K562 (cell line): ENCODE measurements at regions not wholly inside any gene's neighbourhood (a gene's known extent, or its start where the extent isn't known, plus 50 kb on each side); places are given as distances from the start of the nearest gene placed in this dataset.

ENCODE experiments used
- ATAC-seq: fragments of 200-7000 bp; cut with Tn5 transposase; 3 replicates; pipeline ENCODE4 v1.9.1; 2020; ENCODE audit warnings: moderate library complexity
- BruUV-seq: library from RNA; stranded (reverse); fragments of 400-500 nt; replicated peaks from 2 replicates; lab custom pipeline; 2021; lab: Mats Ljungman, UMichigan
- CTCF ChIA-PET: fragments of 300-600 bp; formaldehyde crosslinking; extraction: SDS; loops from one replicate; lab custom pipeline; 2021; ENCODE audit warnings: low intra/inter-chr PET ratio; lab: Yijun Ruan, JAX
- POLR2A ChIA-PET: fragments of 300-600, 350-650 bp; sonication (Branson Sonifier 250); formaldehyde crosslinking; extraction: SDS; loops from one replicate; lab custom pipeline; 2021; ENCODE audit warnings: antibody characterized with exemption, inconsistent platforms; lab: Yijun Ruan, JAX
- DNase-seq, 4 experiments: peaks; one replicate each; pipeline versions ENCODE4 v3.0.0 to v3.0.0-alpha.2; 2011 to 2018; ENCODE audit warnings: low spot score in 3 of 4, mixed read lengths in 3 of 4; ENCODE audit errors: extremely low read depth in 1 of 4
- FAIRE-seq: peaks from 2 replicates; lab custom pipeline; 2011; peaks lifted over from hg19 to GRCh38; lab: Jason Lieb, UNC
- H2AFZ ChIP-seq: 2 replicates; pipeline ENCODE4 v1.6.0; 2011; ENCODE audit warnings: low read depth, low read length, control low read depth, inconsistent platforms
- H3K27ac ChIP-seq: fragments of 200-600 bp; 3 replicates; pipeline ENCODE4 v1.8.0; 2011; ENCODE audit warnings: low read depth, mild to moderate bottlenecking, control low read depth, inconsistent platforms, low read length, moderate library complexity, mixed read lengths; ENCODE audit errors: extremely low read depth
- H3K27me3 ChIP-seq, 2 experiments: fragments of 300-600 bp in 1 of 2; 2 replicates in 1 of 2; 3 replicates in 1 of 2; pipeline versions ENCODE4 v1.6.0 to v1.8.0; 2011; ENCODE audit warnings: inconsistent platforms in 2 of 2, low read length in 2 of 2, mild to moderate bottlenecking in 1 of 2, mixed read lengths in 1 of 2, moderate library complexity in 1 of 2; ENCODE audit not compliant: control insufficient read depth in 2 of 2, insufficient read depth in 2 of 2
- H3K36me3 ChIP-seq: fragments of 300-600 bp; 3 replicates; pipeline ENCODE4 v1.8.0; 2011; ENCODE audit warnings: mild to moderate bottlenecking, low read length, inconsistent platforms; ENCODE audit not compliant: control insufficient read depth, insufficient read depth
- H3K4me1 ChIP-seq, 2 experiments: fragments of 200-600 bp in 1 of 2; replicated peaks in 1 of 2; 2 replicates in 1 of 2; 3 replicates in 1 of 2; pipeline versions ENCODE4 v1.5.1 to v1.8.0; 2011; ENCODE audit warnings: inconsistent platforms in 2 of 2, low read length in 2 of 2, mild to moderate bottlenecking in 1 of 2, mixed read lengths in 1 of 2, moderate library complexity in 1 of 2; ENCODE audit not compliant: control insufficient read depth in 2 of 2, insufficient read depth in 2 of 2
- H3K4me2 ChIP-seq: 2 replicates; pipeline ENCODE4 v1.6.1; 2011; ENCODE audit warnings: low read length, control low read depth, inconsistent platforms, mixed read lengths; ENCODE audit not compliant: insufficient read depth
- H3K4me3 ChIP-seq: fragments of 200-600 bp; sonication (generic), shearing (Covaris generic); 2 replicates; pipeline ENCODE4 v1.5.1; 2016; ENCODE audit warnings: control low read depth, inconsistent platforms
- H3K79me2 ChIP-seq: fragments of 200-600 bp; 3 replicates; pipeline ENCODE4 v1.8.0; 2011; ENCODE audit warnings: low read length, inconsistent platforms; ENCODE audit not compliant: control insufficient read depth, insufficient read depth
- H3K9ac ChIP-seq, 2 experiments: 2 replicates each; pipeline versions ENCODE4 v1.6.0 to v1.6.1; 2011; ENCODE audit warnings: low read depth in 2 of 2, low read length in 2 of 2, control low read depth in 1 of 2, inconsistent platforms in 1 of 2, mild to moderate bottlenecking in 1 of 2, mixed read lengths in 1 of 2; ENCODE audit not compliant: insufficient read depth in 1 of 2
- H3K9me1 ChIP-seq: one replicate; pipeline ENCODE4 v1.6.0; 2011; ENCODE audit warnings: inconsistent platforms, mild to moderate bottlenecking, low read length, moderate library complexity; ENCODE audit not compliant: control insufficient read depth, insufficient read depth
- H3K9me3 ChIP-seq: replicated peaks from 2 replicates; pipeline ENCODE4 v1.5.1; 2011; ENCODE audit warnings: low read depth, low read length, inconsistent platforms; ENCODE audit not compliant: control insufficient read depth, insufficient read depth
- H4K20me1 ChIP-seq: replicated peaks from 2 replicates; pipeline ENCODE4 v1.6.1; 2011; ENCODE audit warnings: low read length, inconsistent platforms, mixed read lengths; ENCODE audit not compliant: control insufficient read depth, insufficient read depth
- ADNP ChIP-seq: fragments of 200-800 bp; sonication (Bioruptor generic); IDR thresholded peaks from 2 replicates; pipeline ENCODE4 v1.6.1; 2016; ENCODE audit warnings: missing genetic modification characterization, missing compliant biosample characterization
- JUND ChIP-seq, 2 experiments: IDR thresholded peaks; 2 replicates in 1 of 2; 3 replicates in 1 of 2; pipeline ENCODE4 v1.6.1; 2011; ENCODE audit warnings: borderline replicate concordance in 2 of 2, low read depth in 2 of 2, low read length in 2 of 2, improper control_type of control experiment in 1 of 2, missing biosample characterization in 1 of 2, missing genetic modification characterization in 1 of 2, missing genetic modification reagents in 1 of 2
- PTRF ChIP-seq: fragments of 450-650 bp; IDR thresholded peaks from 2 replicates; pipeline ENCODE4 v1.6.1; 2016; ENCODE audit warnings: mild to moderate bottlenecking, missing genetic modification characterization, missing compliant biosample characterization
- STAT5A ChIP-seq: IDR thresholded peaks from 2 replicates; pipeline ENCODE4 v1.6.1; 2012; ENCODE audit warnings: low read length, inconsistent platforms, borderline replicate concordance
- TCFL5 ChIP-seq: fragments of 250-450 bp; sonication (Bioruptor Pico); conservative IDR thresholded peaks from 2 replicates; pipeline ENCODE4 v1.6.1; 2021; ENCODE audit warnings: mild to moderate bottlenecking, moderate library complexity, matching md5 sums
- ZBED1 ChIP-seq: IDR thresholded peaks from 2 replicates; pipeline ENCODE4 v1.6.1; 2014
- ZBTB1 ChIP-seq: sonication (generic); formaldehyde crosslinking; IDR thresholded peaks from 2 replicates; pipeline ENCODE4 v1.8.1; 2023; ENCODE audit warnings: missing genetic modification reagents, low read depth, mild to moderate bottlenecking, borderline replicate concordance
- ZNF174 ChIP-seq: fragments of 250-450 bp; sonication (Bioruptor Pico); IDR thresholded peaks from 2 replicates; pipeline ENCODE4 v1.4.0; 2020; ENCODE audit warnings: mild to moderate bottlenecking
- ZNF57 ChIP-seq: fragments of 450-650 bp; formaldehyde crosslinking; IDR thresholded peaks from 2 replicates; pipeline ENCODE4 v1.4.0; 2020; ENCODE audit warnings: mild to moderate bottlenecking, moderate library complexity
- WGBS: fragments of 100-300 bp; shearing (Covaris generic); methylation state at CpG from one replicate; pipeline ENCODE4 v1.1.6; 2016; ENCODE audit warnings: low coverage, mixed read lengths; ENCODE audit not compliant: insufficient coverage; ENCODE audit errors: missing lambda C conversion rate; 5-methylcytosine and 5-hydroxymethylcytosine counted together
- in situ Hi-C: fragments of 300-500 bp; cut with MboI; formaldehyde crosslinking; loops from 4 replicates; pipeline ENCODE4 v1.15.0; 2018; ENCODE audit warnings: inconsistent platforms, mixed read lengths
- intact Hi-C: fragments of 100-400 bp; cut with micrococcal nuclease; formaldehyde crosslinking; loops from 2 replicates; pipeline ENCODE4 v1.14.2; 2022
- TF ChIP-seq, protein P1 (sequence below), 2 experiments: fragments of 150-350 bp in 1 of 2; IDR thresholded peaks; 2 replicates each; pipeline ENCODE4 v1.6.1; 2012 to 2016; ENCODE audit warnings: low read depth in 2 of 2, low read length in 2 of 2, mild to moderate bottlenecking in 1 of 2, moderate library complexity in 1 of 2
- TF ChIP-seq, protein P2 (sequence below): sonication (generic); formaldehyde crosslinking; IDR thresholded peaks from 2 replicates; pipeline ENCODE4 v1.8.0; 2022; ENCODE audit warnings: mild to moderate bottlenecking, missing genetic modification reagents
- TF ChIP-seq, protein P3 (sequence below): fragments of 450-650 bp; IDR thresholded peaks from 2 replicates; pipeline ENCODE4 v1.6.1; 2017; ENCODE audit warnings: antibody characterized with exemption, mild to moderate bottlenecking

DNA sequence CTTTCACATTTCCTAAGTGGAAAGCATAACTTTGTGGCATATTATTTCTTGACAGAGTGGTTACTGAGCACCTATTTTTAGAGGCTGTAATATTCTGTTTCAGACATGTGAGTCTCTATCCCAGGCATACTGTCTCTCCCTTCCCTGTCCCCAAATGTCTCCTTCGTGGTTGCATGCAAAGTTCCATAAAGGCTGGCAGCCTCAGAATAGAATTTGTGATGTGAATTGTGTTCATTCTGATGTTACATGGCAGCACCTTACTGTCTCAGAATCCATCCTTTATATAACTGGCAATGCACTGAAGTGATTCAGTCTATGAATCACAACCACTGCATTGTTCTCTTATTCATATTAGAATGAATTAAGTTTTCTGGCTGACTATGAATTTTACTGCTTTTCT lies 89.0 kb upstream of the SLC7A1 start (continued):
- TF ChIP-seq, protein P1, sequence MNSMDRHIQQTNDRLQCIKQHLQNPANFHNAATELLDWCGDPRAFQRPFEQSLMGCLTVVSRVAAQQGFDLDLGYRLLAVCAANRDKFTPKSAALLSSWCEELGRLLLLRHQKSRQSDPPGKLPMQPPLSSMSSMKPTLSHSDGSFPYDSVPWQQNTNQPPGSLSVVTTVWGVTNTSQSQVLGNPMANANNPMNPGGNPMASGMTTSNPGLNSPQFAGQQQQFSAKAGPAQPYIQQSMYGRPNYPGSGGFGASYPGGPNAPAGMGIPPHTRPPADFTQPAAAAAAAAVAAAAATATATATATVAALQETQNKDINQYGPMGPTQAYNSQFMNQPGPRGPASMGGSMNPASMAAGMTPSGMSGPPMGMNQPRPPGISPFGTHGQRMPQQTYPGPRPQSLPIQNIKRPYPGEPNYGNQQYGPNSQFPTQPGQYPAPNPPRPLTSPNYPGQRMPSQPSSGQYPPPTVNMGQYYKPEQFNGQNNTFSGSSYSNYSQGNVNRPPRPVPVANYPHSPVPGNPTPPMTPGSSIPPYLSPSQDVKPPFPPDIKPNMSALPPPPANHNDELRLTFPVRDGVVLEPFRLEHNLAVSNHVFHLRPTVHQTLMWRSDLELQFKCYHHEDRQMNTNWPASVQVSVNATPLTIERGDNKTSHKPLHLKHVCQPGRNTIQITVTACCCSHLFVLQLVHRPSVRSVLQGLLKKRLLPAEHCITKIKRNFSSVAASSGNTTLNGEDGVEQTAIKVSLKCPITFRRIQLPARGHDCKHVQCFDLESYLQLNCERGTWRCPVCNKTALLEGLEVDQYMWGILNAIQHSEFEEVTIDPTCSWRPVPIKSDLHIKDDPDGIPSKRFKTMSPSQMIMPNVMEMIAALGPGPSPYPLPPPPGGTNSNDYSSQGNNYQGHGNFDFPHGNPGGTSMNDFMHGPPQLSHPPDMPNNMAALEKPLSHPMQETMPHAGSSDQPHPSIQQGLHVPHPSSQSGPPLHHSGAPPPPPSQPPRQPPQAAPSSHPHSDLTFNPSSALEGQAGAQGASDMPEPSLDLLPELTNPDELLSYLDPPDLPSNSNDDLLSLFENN (IDR thresholded peaks at IDR 0.05; ENCODE audit: low read depth in 2 of 2, low read length in 2 of 2), result no peak
- TF ChIP-seq, protein P2, sequence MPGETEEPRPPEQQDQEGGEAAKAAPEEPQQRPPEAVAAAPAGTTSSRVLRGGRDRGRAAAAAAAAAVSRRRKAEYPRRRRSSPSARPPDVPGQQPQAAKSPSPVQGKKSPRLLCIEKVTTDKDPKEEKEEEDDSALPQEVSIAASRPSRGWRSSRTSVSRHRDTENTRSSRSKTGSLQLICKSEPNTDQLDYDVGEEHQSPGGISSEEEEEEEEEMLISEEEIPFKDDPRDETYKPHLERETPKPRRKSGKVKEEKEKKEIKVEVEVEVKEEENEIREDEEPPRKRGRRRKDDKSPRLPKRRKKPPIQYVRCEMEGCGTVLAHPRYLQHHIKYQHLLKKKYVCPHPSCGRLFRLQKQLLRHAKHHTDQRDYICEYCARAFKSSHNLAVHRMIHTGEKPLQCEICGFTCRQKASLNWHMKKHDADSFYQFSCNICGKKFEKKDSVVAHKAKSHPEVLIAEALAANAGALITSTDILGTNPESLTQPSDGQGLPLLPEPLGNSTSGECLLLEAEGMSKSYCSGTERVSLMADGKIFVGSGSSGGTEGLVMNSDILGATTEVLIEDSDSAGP (CRISPR knock-in tag), result no peak

DNA sequence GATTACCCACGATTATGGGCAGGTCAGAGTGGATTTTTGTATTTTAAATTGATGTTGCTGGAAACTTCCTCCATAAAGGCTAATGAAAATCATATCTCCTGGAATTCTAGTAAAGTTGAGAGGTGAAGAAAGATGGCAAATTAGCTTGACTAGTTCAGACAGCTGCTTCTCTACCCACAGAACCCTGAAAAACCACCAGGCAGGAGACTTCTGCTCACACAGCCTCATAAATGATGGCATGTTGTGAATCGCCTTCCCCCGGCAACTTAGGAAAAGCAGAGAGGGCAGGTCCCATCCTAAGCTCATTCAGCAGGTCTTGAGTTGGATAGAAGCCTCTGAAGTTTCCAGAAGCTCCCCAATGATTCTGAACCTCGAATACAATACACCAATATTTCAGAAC lies 87.6 kb upstream of the SLC7A1 start:
- intact Hi-C loops (no loop called here), in situ Hi-C loops (no loop called here)
- WGBS, result 0% methylated on average over 4 of the region's 4 CpGs
- no peaks in the 10 kb centered on the region for H3K4me1 ChIP-seq
- no peak for ATAC-seq
- H3K9me1 ChIP-seq, result no peaks in the 10 kb centered on the region
- H3K27ac ChIP-seq, result no peak overlapping the region
- CTCF ChIA-PET, result no interaction called here
- no peak overlapping the region for H2AFZ ChIP-seq
- H3K27me3 ChIP-seq, result peaks cover 0 to 6% of the 10 kb centered on the region in 2 experiments; a peak in 2 of 5 replicates
- no peaks in the 10 kb centered on the region for H3K9me3 ChIP-seq
- H3K4me3 ChIP-seq, result no peak overlapping the region
- no peak for DNase-seq
- POLR2A ChIA-PET, result no interaction called here
- H3K79me2 ChIP-seq, result no peaks in the 10 kb centered on the region
- no peaks in the 10 kb centered on the region for H3K36me3 ChIP-seq
- BruUV-seq, result no TSS peak
- H4K20me1 ChIP-seq, result no peaks in the 10 kb centered on the region; the same call in 1 of the 2 replicates
- H3K4me2 ChIP-seq, result no peak overlapping the region
- H3K9ac ChIP-seq, result no peak overlapping the region
- no peak for FAIRE-seq
- TF ChIP-seq ZBTB1 (CRISPR knock-in tag) (no peak), ADNP (tag) (no peak), STAT5A (no peak), ZNF57 (CRISPR knock-in tag) (no peak), ZBED1 (no peak), TCFL5 (CRISPR knock-in tag) (no peak), PTRF (tag) (no peak), JUND (IDR thresholded peaks at IDR 0.05; ENCODE audit: borderline replicate concordance, low read depth, low read length) (no peak), JUND (tag; IDR thresholded peaks at IDR 0.05; ENCODE audit: borderline replicate concordance, low read depth, low read length) (no peak), ZNF174 (CRISPR knock-in tag) (no peak)
- TF ChIP-seq, protein P3, sequence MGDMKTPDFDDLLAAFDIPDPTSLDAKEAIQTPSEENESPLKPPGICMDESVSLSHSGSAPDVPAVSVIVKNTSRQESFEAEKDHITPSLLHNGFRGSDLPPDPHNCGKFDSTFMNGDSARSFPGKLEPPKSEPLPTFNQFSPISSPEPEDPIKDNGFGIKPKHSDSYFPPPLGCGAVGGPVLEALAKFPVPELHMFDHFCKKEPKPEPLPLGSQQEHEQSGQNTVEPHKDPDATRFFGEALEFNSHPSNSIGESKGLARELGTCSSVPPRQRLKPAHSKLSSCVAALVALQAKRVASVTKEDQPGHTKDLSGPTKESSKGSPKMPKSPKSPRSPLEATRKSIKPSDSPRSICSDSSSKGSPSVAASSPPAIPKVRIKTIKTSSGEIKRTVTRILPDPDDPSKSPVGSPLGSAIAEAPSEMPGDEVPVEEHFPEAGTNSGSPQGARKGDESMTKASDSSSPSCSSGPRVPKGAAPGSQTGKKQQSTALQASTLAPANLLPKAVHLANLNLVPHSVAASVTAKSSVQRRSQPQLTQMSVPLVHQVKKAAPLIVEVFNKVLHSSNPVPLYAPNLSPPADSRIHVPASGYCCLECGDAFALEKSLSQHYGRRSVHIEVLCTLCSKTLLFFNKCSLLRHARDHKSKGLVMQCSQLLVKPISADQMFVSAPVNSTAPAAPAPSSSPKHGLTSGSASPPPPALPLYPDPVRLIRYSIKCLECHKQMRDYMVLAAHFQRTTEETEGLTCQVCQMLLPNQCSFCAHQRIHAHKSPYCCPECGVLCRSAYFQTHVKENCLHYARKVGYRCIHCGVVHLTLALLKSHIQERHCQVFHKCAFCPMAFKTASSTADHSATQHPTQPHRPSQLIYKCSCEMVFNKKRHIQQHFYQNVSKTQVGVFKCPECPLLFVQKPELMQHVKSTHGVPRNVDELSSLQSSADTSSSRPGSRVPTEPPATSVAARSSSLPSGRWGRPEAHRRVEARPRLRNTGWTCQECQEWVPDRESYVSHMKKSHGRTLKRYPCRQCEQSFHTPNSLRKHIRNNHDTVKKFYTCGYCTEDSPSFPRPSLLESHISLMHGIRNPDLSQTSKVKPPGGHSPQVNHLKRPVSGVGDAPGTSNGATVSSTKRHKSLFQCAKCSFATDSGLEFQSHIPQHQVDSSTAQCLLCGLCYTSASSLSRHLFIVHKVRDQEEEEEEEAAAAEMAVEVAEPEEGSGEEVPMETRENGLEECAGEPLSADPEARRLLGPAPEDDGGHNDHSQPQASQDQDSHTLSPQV, result no peak
